CD4-positive, alpha-beta T cell (primary cell): ENCODE measurements at regions not wholly inside any gene's neighbourhood (a gene's known extent, or its start where the extent isn't known, plus 50 kb on each side); places are given as distances from the start of the nearest gene placed in this dataset.

Source experiments
- ATAC-seq: fragments of 200-7000 bp; cut with Tn5 transposase; one replicate; pipeline ENCODE4 v1.10.0; 2022; ENCODE audit warnings: mild to moderate bottlenecking; ENCODE audit not compliant: poor library complexity
- CTCF ChIA-PET: fragments of 350-600 bp; sonication (Branson Sonifier 250); formaldehyde crosslinking; loops from one replicate; lab custom pipeline; 2021; ENCODE audit warnings: antibody characterized with exemption, inconsistent platforms; lab: Charles Lee
- POLR2A ChIA-PET: fragments of 350-600 bp; sonication (Branson Sonifier 250); formaldehyde crosslinking; loops from one replicate; lab custom pipeline; 2021; ENCODE audit warnings: antibody characterized with exemption, inconsistent platforms; lab: Charles Lee
- DNase-seq, 14 experiments: peaks; one replicate each; pipeline ENCODE4 v3.0.0-alpha.2; 2013 to 2020; ENCODE audit warnings: mixed read lengths in 2 of 14
- H3K27ac ChIP-seq, 2 donors: one replicate each; pipeline versions ENCODE4 v1.5.1 to v1.7.0; 2013; ENCODE audit warnings: low read length in 2 of 2, low read depth in 1 of 2, mild to moderate bottlenecking in 1 of 2
- H3K27me3 ChIP-seq, 2 experiments: 1 replicate in 1 of 2; 2 replicates in 1 of 2; pipeline versions ENCODE4 v1.6.1 to v1.7.0; 2013; ENCODE audit warnings: low read length in 2 of 2, control low read depth in 1 of 2, mild to moderate bottlenecking in 1 of 2, moderate library complexity in 1 of 2; ENCODE audit not compliant: insufficient read depth in 2 of 2, control insufficient read depth in 1 of 2
- H3K36me3 ChIP-seq: one replicate; pipeline ENCODE4 v1.6.1; 2013; ENCODE audit warnings: low read length, control low read depth; ENCODE audit not compliant: insufficient read depth
- H3K4me1 ChIP-seq: one replicate; pipeline ENCODE4 v1.6.1; 2013; ENCODE audit warnings: low read length, control low read depth; ENCODE audit not compliant: insufficient read depth
- H3K4me3 ChIP-seq: one replicate; pipeline ENCODE4 v1.5.1; 2013; ENCODE audit warnings: mild to moderate bottlenecking, low read length, moderate library complexity
- H3K9me3 ChIP-seq, 2 experiments: 1 replicate in 1 of 2; 2 replicates in 1 of 2; pipeline versions ENCODE4 v1.6.1 to v1.7.0; 2013; ENCODE audit warnings: low read length in 2 of 2, mild to moderate bottlenecking in 2 of 2, control low read depth in 1 of 2, moderate library complexity in 1 of 2; ENCODE audit not compliant: control insufficient read depth in 1 of 2, insufficient read depth in 1 of 2
- H3K27ac Mint-ChIP-seq: one replicate; pipeline ENCODE4 v1.8.0; 2020; ENCODE audit warnings: mixed read lengths
- H3K27me3 Mint-ChIP-seq: one replicate; pipeline ENCODE4 v1.8.0; 2021; ENCODE audit warnings: mixed read lengths
- H3K36me3 Mint-ChIP-seq: one replicate; pipeline ENCODE4 v1.8.0; 2021; ENCODE audit warnings: low read depth, mixed read lengths
- H3K4me1 Mint-ChIP-seq: one replicate; pipeline ENCODE4 v1.8.0; 2021; ENCODE audit warnings: low read depth, mixed read lengths
- H3K4me3 Mint-ChIP-seq: one replicate; pipeline ENCODE4 v1.8.0; 2020; ENCODE audit warnings: mild to moderate bottlenecking, mixed read lengths
- H3K9me3 Mint-ChIP-seq: one replicate; pipeline ENCODE4 v1.8.0; 2020; ENCODE audit warnings: mixed read lengths
- CTCF ChIP-seq: fragments of 200-600 bp; IDR thresholded peaks from one replicate; pipeline ENCODE4 v1.8.0; 2022; ENCODE audit warnings: antibody characterized with exemption, mild to moderate bottlenecking
- intact Hi-C, 2 experiments: fragments of 100-400 bp; cut with DNase I in 1 of 2; cut with micrococcal nuclease in 1 of 2; formaldehyde crosslinking; loops; one replicate each; pipeline versions ENCODE4 v1.15.1 to v1.9.0; 2023 to 2025; cut with DNase I, micrococcal nuclease

DNA sequence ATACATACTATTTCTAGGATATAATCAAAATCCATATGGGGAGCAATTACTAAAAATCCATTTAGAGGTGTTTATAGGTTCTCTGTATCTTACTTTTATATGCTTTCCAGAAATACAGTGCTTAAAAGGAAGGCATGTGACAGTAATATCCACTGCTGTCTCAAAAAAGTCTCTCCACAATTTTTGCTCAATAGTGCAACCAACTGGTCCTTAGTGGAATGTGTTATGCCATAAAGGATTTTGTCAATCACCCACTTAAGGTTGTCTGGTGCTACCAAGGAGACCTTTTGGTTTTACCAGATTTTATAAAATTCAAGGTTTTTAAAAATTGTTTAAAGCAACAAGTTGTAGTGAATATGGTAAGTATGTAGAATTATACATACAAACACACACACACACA is 328.5 kb upstream of the DSEL start:
- H3K27ac Mint-ChIP-seq: no peak overlapping the region
- H3K36me3 ChIP-seq: no peaks in the 10 kb centered on the region
- ChIA-PET CTCF (no interaction called here), POLR2A (no interaction called here)
- H3K9me3 Mint-ChIP-seq: no peaks in the 10 kb centered on the region
- no peaks in the 10 kb centered on the region for H3K4me1 Mint-ChIP-seq
- no peak overlapping the region for H3K4me3 ChIP-seq
- ATAC-seq (no peak), DNase-seq (no peak)
- H3K9me3 ChIP-seq: peaks cover 0 to 14% of the 10 kb centered on the region in 2 experiments
- intact Hi-C loops: no loop called here
- H3K4me1 ChIP-seq: no peaks in the 10 kb centered on the region
- H3K27me3 Mint-ChIP-seq: no peaks in the 10 kb centered on the region
- H3K36me3 Mint-ChIP-seq: no peaks in the 10 kb centered on the region
- no peak overlapping the region for H3K27ac ChIP-seq
- no peak for TF ChIP-seq CTCF
- no peaks in the 10 kb centered on the region for H3K27me3 ChIP-seq
- no peak overlapping the region for H3K4me3 Mint-ChIP-seq

DNA sequence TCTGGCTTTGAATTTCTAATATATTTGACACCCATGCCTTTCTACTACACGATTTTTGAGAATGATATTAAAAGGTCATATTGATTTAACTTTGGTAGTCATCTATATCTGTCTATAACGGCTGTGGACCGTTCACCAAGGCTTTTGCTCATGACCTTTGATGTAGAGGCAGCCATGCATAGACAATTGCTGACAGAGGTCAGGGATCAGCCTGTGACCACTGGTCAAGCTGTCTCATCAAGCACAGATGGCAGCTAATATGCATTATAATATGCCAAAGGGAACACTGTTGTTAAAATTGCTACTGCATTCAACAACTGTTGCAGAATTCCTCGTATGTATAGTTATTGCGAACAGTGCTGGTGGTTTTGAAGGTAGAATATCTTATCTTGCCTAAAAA is 323.9 kb upstream of the DSEL start:
- H3K9me3 Mint-ChIP-seq: no peaks in the 10 kb centered on the region
- Histone ChIP-seq H3K27me3 (no peaks in the 10 kb centered on the region), H3K36me3 (no peaks in the 10 kb centered on the region), H3K27ac (no peak overlapping the region), H3K9me3 (no peaks in the 10 kb centered on the region), H3K4me1 (no peaks in the 10 kb centered on the region), H3K4me3 (no peak overlapping the region)
- DNase-seq: no peak
- intact Hi-C loops: no loop called here
- no peak overlapping the region for H3K4me3 Mint-ChIP-seq
- no peaks in the 10 kb centered on the region for H3K36me3 Mint-ChIP-seq
- POLR2A ChIA-PET: no interaction called here
- H3K4me1 Mint-ChIP-seq: no peaks in the 10 kb centered on the region
- H3K27ac Mint-ChIP-seq: no peak overlapping the region
- no peak for ATAC-seq
- CTCF ChIA-PET: no interaction called here
- TF ChIP-seq CTCF: no peak
- no peaks in the 10 kb centered on the region for H3K27me3 Mint-ChIP-seq

DNA sequence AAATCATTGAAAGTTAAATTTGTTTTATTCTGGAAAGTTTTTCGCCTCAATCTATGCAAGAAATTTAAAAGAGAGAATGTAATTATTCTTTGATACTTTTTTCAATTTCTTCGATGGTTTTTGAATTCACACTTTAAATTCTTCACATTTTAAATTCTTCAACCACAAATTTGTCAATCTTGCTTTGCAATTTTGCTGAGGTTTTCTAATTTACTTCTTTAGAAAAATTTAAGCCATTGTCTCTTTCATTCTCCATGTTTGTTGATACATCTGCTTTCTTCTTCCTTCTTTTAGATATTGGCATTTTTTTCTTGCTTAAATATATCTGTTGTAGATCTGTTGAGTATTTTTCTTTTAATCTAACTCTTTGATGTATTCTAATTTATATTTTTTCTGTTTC is 301.9 kb upstream of the DSEL start:
- ChIA-PET CTCF (no interaction called here), POLR2A (no interaction called here)
- no peak overlapping the region for H3K4me3 ChIP-seq
- no peaks in the 10 kb centered on the region for H3K4me1 ChIP-seq
- TF ChIP-seq CTCF: no peak
- DNase-seq (no peak), ATAC-seq (no peak)
- H3K27ac Mint-ChIP-seq: no peak overlapping the region
- no peak overlapping the region for H3K4me3 Mint-ChIP-seq
- no peaks in the 10 kb centered on the region for H3K4me1 Mint-ChIP-seq
- H3K36me3 Mint-ChIP-seq: no peaks in the 10 kb centered on the region
- no peaks in the 10 kb centered on the region for H3K36me3 ChIP-seq
- no peaks in the 10 kb centered on the region for H3K27me3 Mint-ChIP-seq
- intact Hi-C loops: no loop called here
- peaks cover 2% of the 10 kb centered on the region for H3K9me3 Mint-ChIP-seq
- H3K27ac ChIP-seq: no peak overlapping the region
- H3K9me3 ChIP-seq: peaks cover 0 to 3% of the 10 kb centered on the region in 2 experiments
- H3K27me3 ChIP-seq: no peaks in the 10 kb centered on the region
